Panc1 (cell line): ENCODE measurements at regions not wholly inside any gene's neighbourhood (a gene's known extent, or its start where the extent isn't known, plus 50 kb on each side); places are given as distances from the start of the nearest gene placed in this dataset.

Source experiments
- ATAC-seq: fragments of 200-7000 bp; cut with Tn5 transposase; 2 replicates; pipeline ENCODE4 v1.9.1; 2020; ENCODE audit warnings: mild to moderate bottlenecking, moderate library complexity
- BruUV-seq: library from RNA; stranded (reverse); fragments of 400-500 nt; replicated peaks from 2 replicates; lab custom pipeline; 2021; lab: Mats Ljungman, UMichigan
- CTCF ChIA-PET: fragments of 300-600 bp; sonication (Branson Sonifier 250); formaldehyde crosslinking; loops from one replicate; lab custom pipeline; 2022; ENCODE audit warnings: antibody characterized with exemption; lab: Charles Lee
- POLR2A ChIA-PET: fragments of 300-600 bp; sonication (Branson Sonifier 250); formaldehyde crosslinking; loops from one replicate; lab custom pipeline; 2022; ENCODE audit warnings: antibody characterized with exemption; lab: Charles Lee
- DNase-seq: peaks from one replicate; pipeline ENCODE4 v3.0.0-alpha.2; 2010; ENCODE audit warnings: low read depth, low spot score
- H3K27ac ChIP-seq: 2 replicates; pipeline ENCODE4 v1.5.1; 2011; ENCODE audit warnings: mild to moderate bottlenecking, low read length, inconsistent platforms
- H3K27me3 ChIP-seq: fragments of 200-500 bp; sonication (Bioruptor generic); 2 replicates; pipeline ENCODE4 v1.6.0; 2014; ENCODE audit warnings: low read length, inconsistent platforms; ENCODE audit not compliant: control insufficient read depth, insufficient read depth
- H3K36me3 ChIP-seq: fragments of 200-500 bp; sonication (Bioruptor generic); 2 replicates; pipeline ENCODE4 v1.5.1; 2014; ENCODE audit warnings: inconsistent platforms, mild to moderate bottlenecking, low read length, moderate library complexity; ENCODE audit not compliant: control insufficient read depth, insufficient read depth
- H3K4me1 ChIP-seq: 2 replicates; pipeline ENCODE4 v1.5.1; 2011; ENCODE audit warnings: inconsistent platforms, mild to moderate bottlenecking, low read length, moderate library complexity; ENCODE audit not compliant: control insufficient read depth, insufficient read depth
- H3K4me3 ChIP-seq, 2 experiments: 2 replicates each; pipeline ENCODE4 v1.5.1; 2011 to 2012; ENCODE audit warnings: low read depth in 2 of 2, low read length in 2 of 2, mild to moderate bottlenecking in 2 of 2, inconsistent platforms in 1 of 2, moderate library complexity in 1 of 2
- H3K9me3 ChIP-seq: fragments of 200-500 bp; sonication (Bioruptor generic); 2 replicates; pipeline ENCODE4 v1.5.1; 2014; ENCODE audit warnings: low read depth, mild to moderate bottlenecking, inconsistent platforms, low read length, moderate library complexity; ENCODE audit not compliant: control insufficient read depth, insufficient read depth
- CTCF ChIP-seq: fragments of 450-650 bp; IDR thresholded peaks from 2 replicates; pipeline ENCODE4 v1.5.1; 2017; ENCODE audit warnings: mild to moderate bottlenecking
- POLR2AphosphoS5 ChIP-seq: IDR thresholded peaks from 2 replicates; pipeline ENCODE4 v1.6.1; 2012; ENCODE audit warnings: mild to moderate bottlenecking, low read depth, low read length, moderate library complexity
- SIN3A ChIP-seq: IDR thresholded peaks from 2 replicates; pipeline ENCODE4 v1.6.1; 2012; ENCODE audit warnings: low read depth, mild to moderate bottlenecking, low read length, moderate library complexity, borderline replicate concordance; ENCODE audit not compliant: insufficient read depth
- TCF7L2 ChIP-seq: IDR thresholded peaks from 2 replicates; pipeline ENCODE4 v1.6.1; 2011; ENCODE audit warnings: mild to moderate bottlenecking, low read depth, low read length, inconsistent platforms
- in situ Hi-C: cut with HindIII; loops from 2 replicates; pipeline ENCODE4 v1.10.0; 2016; ENCODE audit warnings: low sequenced_read_pairs, low pct_unique_long_range_greater_than_20kb
- intact Hi-C: fragments of 100-400 bp; cut with micrococcal nuclease; formaldehyde crosslinking; loops from one replicate; pipeline ENCODE4 v1.10.0; 2022; ENCODE audit not compliant: unreplicated experiment
- TF ChIP-seq, protein P1 (sequence below), 2 experiments: IDR thresholded peaks; 2 replicates each; pipeline ENCODE4 v1.6.1; 2011 to 2012; ENCODE audit warnings: low read depth in 2 of 2, control low read depth in 1 of 2, low read length in 1 of 2, mild to moderate bottlenecking in 1 of 2, moderate library complexity in 1 of 2; ENCODE audit not compliant: insufficient read depth in 1 of 2

GRCh38 chr5:122699201-122699600 is 75.7 kb upstream of the SNX2 start:
- ChIA-PET CTCF (no interaction called here), POLR2A (no interaction called here)
- no peak for DNase-seq
- TF ChIP-seq CTCF (no peak), SIN3A (no peak), POLR2AphosphoS5 (no peak), TCF7L2 (no peak)
- TF ChIP-seq, protein P1, sequence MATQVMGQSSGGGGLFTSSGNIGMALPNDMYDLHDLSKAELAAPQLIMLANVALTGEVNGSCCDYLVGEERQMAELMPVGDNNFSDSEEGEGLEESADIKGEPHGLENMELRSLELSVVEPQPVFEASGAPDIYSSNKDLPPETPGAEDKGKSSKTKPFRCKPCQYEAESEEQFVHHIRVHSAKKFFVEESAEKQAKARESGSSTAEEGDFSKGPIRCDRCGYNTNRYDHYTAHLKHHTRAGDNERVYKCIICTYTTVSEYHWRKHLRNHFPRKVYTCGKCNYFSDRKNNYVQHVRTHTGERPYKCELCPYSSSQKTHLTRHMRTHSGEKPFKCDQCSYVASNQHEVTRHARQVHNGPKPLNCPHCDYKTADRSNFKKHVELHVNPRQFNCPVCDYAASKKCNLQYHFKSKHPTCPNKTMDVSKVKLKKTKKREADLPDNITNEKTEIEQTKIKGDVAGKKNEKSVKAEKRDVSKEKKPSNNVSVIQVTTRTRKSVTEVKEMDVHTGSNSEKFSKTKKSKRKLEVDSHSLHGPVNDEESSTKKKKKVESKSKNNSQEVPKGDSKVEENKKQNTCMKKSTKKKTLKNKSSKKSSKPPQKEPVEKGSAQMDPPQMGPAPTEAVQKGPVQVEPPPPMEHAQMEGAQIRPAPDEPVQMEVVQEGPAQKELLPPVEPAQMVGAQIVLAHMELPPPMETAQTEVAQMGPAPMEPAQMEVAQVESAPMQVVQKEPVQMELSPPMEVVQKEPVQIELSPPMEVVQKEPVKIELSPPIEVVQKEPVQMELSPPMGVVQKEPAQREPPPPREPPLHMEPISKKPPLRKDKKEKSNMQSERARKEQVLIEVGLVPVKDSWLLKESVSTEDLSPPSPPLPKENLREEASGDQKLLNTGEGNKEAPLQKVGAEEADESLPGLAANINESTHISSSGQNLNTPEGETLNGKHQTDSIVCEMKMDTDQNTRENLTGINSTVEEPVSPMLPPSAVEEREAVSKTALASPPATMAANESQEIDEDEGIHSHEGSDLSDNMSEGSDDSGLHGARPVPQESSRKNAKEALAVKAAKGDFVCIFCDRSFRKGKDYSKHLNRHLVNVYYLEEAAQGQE (IDR thresholded peaks at IDR 0.05; ENCODE audit: insufficient read depth in 1 of 2, low read depth in 2 of 2, low read length in 1 of 2) = no peak
- no peak overlapping the region for H3K27ac ChIP-seq
- intact Hi-C loops = no loop called here
- in situ Hi-C loops = no loop called here
- no peaks in the 10 kb centered on the region for H3K9me3 ChIP-seq
- no TSS peak for BruUV-seq
- H3K36me3 ChIP-seq = no peaks in the 10 kb centered on the region
- H3K4me1 ChIP-seq = no peaks in the 10 kb centered on the region
- H3K4me3 ChIP-seq = no peak overlapping the region
- no peaks in the 10 kb centered on the region; the same call in 1 of the 2 replicates for H3K27me3 ChIP-seq
- no peak for ATAC-seq

DNA sequence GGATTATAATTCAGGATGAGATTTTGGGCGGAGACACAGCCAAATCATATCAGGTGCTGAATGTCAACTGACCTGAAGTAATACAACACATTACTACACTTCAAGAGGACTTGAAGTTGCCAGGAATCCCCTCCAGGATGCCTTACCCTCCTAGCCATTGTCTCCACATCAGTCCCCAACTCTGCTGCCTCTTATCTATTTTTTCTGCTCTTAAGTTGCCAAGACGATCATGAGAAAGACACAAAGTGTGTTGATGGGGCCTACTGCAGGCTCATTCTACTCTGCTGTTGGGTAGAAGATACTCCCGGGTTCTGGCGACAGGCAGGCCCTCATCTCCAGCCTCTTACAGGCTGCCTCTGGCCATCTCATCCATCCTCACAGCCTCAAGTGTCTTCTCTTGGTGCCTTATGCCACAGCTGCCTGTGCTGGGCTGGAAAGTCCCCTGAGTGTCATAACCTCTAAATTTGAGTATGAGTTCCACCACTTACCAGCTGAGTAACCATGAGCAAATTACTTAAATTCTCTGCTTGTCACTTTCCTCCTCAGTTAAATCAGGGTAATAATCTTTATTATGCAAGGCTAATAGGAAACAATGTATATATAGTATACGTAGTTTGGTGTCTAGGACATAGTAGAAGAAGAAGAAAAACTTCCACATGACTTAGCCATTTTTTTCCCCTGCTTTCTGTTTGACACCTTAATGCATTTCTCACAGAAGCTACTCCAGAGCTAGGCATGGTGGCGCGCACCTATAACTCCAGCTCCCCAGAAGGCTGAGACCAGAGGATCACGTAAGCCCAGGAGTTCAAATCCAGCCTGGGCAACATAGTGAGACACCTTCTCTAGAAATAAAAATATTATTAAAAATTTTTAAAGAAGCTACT is 73.0 kb upstream of the SNX2 start:
- Histone ChIP-seq H3K9me3 (no peaks in the 10 kb centered on the region), H3K27ac (no peak overlapping the region), H3K36me3 (no peaks in the 10 kb centered on the region), H3K4me3 (no peak overlapping the region), H3K4me1 (no peaks in the 10 kb centered on the region), H3K27me3 (no peaks in the 10 kb centered on the region; the same call in 1 of the 2 replicates)
- intact Hi-C loops (no loop called here), in situ Hi-C loops (no loop called here)
- no peak for TF ChIP-seq CTCF
- TF ChIP-seq, protein P1 (IDR thresholded peaks at IDR 0.05; ENCODE audit: insufficient read depth in 1 of 2, low read depth in 2 of 2, low read length in 1 of 2) = no peak
- TF ChIP-seq SIN3A = no peak
- TF ChIP-seq POLR2AphosphoS5 = no peak
- TF ChIP-seq TCF7L2 = no peak
- no peak for ATAC-seq
- ChIA-PET CTCF (no interaction called here), POLR2A (no interaction called here)
- BruUV-seq = no TSS peak
- DNase-seq = no peak
